ENCODE measurements at regions not wholly inside any gene's neighbourhood (a gene's known extent, or its start where the extent isn't known, plus 50 kb on each side); places are given as distances from the start of the nearest gene placed in this dataset.
"Not testable (repeated sequence)": the region's sequence is repeated elsewhere in the genome, so short reads cannot be mapped to it uniquely, and the experiment has no call there.

- intact Hi-C loops (cut with DNase I): no loop called here
- WGBS, 2 donors: 88 to 89% methylated on average over 11 of the region's 11 CpGs
- no peaks in the 10 kb centered on the region for H3K36me3 ChIP-seq
- no peak for DNase-seq
- no peak overlapping the region for H3K27ac ChIP-seq
- no peaks in the 10 kb centered on the region for H3K9me3 ChIP-seq
- TF ChIP-seq POLR2A (IDR thresholded peaks at IDR 0.05): no peak
- no peak for TF ChIP-seq CTCF (IDR thresholded peaks at IDR 0.05)
- no peaks in the 10 kb centered on the region for H3K4me1 ChIP-seq
- no peak overlapping the region for H3K4me3 ChIP-seq (replicated peaks in 1 of 3)
- no peaks in the 10 kb centered on the region for H3K27me3 ChIP-seq
Observed at GRCh38 chr2:7384773-7385349, 467.6 kb downstream of the RNF144A start.

GRCh38 chr2:7390311-7390710 lies 473.1 kb downstream of the RNF144A start:
- WGBS, 2 donors: 71 to 86% methylated on average over 4 of the region's 4 CpGs
- H3K27me3 ChIP-seq: not testable (repeated sequence)

GRCh38 chr2:7392076-7392787 lies 475.0 kb downstream of the RNF144A start:
- DNase-seq: no peak
- H3K27me3 ChIP-seq: no peaks in the 10 kb centered on the region
- no peak overlapping the region for H3K4me3 ChIP-seq (replicated peaks in 1 of 3)
- intact Hi-C loops (cut with DNase I): no loop called here
- H3K4me1 ChIP-seq: no peaks in the 10 kb centered on the region
- 83 to 95% methylated on average over 11 of the region's 11 CpGs for WGBS, 2 donors
- H3K36me3 ChIP-seq: no peaks in the 10 kb centered on the region
- H3K27ac ChIP-seq: no peak overlapping the region
- H3K9me3 ChIP-seq: no peaks in the 10 kb centered on the region
- TF ChIP-seq POLR2A (IDR thresholded peaks at IDR 0.05) (no peak), CTCF (IDR thresholded peaks at IDR 0.05) (no peak)

More at GRCh38 chr2:7390311-7390710, 473.1 kb downstream of the RNF144A start:
- DNase-seq; intact Hi-C loops (cut with DNase I); H3K4me1 ChIP-seq; H3K27ac ChIP-seq; H3K36me3 ChIP-seq; H3K9me3 ChIP-seq; H3K4me3 ChIP-seq (replicated peaks in 1 of 3): not testable (repeated sequence)

- intact Hi-C loops (cut with DNase I): no loop called here
- TF ChIP-seq POLR2A (IDR thresholded peaks at IDR 0.05) (no peak), CTCF (IDR thresholded peaks at IDR 0.05) (no peak)
Observed at GRCh38 chr2:7394195-7394594, 477.0 kb downstream of the RNF144A start.

GRCh38 chr2:7400628-7401027 lies 483.4 kb downstream of the RNF144A start:
- H3K4me1 ChIP-seq: no peaks in the 10 kb centered on the region
- H3K4me3 ChIP-seq (replicated peaks in 1 of 3): no peak overlapping the region
- H3K9me3 ChIP-seq: no peaks in the 10 kb centered on the region
- WGBS, 2 donors: 84 to 93% methylated on average over 4 of the region's 4 CpGs
- TF ChIP-seq CTCF (IDR thresholded peaks at IDR 0.05) (no peak), POLR2A (IDR thresholded peaks at IDR 0.05) (no peak)
- H3K27me3 ChIP-seq: no peaks in the 10 kb centered on the region
- H3K27ac ChIP-seq: no peak overlapping the region
- no peak for DNase-seq
- no peaks in the 10 kb centered on the region for H3K36me3 ChIP-seq
- intact Hi-C loops (cut with DNase I): no loop called here

More at GRCh38 chr2:7394195-7394594, 477.0 kb downstream of the RNF144A start:
- 88 to 91% methylated on average over 3 of the region's 3 CpGs for WGBS, 2 donors
- Histone ChIP-seq H3K4me3 (replicated peaks in 1 of 3) (no peak overlapping the region), H3K27me3 (no peaks in the 10 kb centered on the region), H3K4me1 (no peaks in the 10 kb centered on the region), H3K9me3 (no peaks in the 10 kb centered on the region), H3K36me3 (no peaks in the 10 kb centered on the region), H3K27ac (no peak overlapping the region)
- DNase-seq: no peak
